HEK293T (cell line): ENCODE measurements at regions not wholly inside any gene's neighbourhood (a gene's known extent, or its start where the extent isn't known, plus 50 kb on each side); places are given as distances from the start of the nearest gene placed in this dataset.

Source experiments
- CTCF ChIA-PET: fragments of 350-600 bp; formaldehyde crosslinking; extraction: SDS; loops from one replicate; lab custom pipeline; 2021; ENCODE audit warnings: antibody characterized with exemption, inconsistent platforms; lab: Yijun Ruan, JAX
- POLR2A ChIA-PET: fragments of 350-600 bp; formaldehyde crosslinking; extraction: SDS; loops from one replicate; lab custom pipeline; 2020; ENCODE audit warnings: antibody characterized with exemption, inconsistent platforms; lab: Yijun Ruan, JAX
- DNase-seq: peaks from one replicate; pipeline ENCODE4 v3.0.0; 2012; ENCODE audit warnings: mixed read lengths; ENCODE audit errors: extremely low spot score
- ARNT ChIP-seq: fragments of 450-650 bp; IDR thresholded peaks from 2 replicates; pipeline ENCODE4 v1.6.1; 2017; ENCODE audit warnings: mild to moderate bottlenecking
- BHLHE40 ChIP-seq: fragments of 450-650 bp; IDR thresholded peaks from 2 replicates; pipeline ENCODE4 v1.6.1; 2016; ENCODE audit warnings: mild to moderate bottlenecking, moderate library complexity, borderline replicate concordance
- CTBP1 ChIP-seq: fragments of 450-650 bp; IDR thresholded peaks from 2 replicates; pipeline ENCODE4 v1.6.1; 2016; ENCODE audit warnings: borderline replicate concordance
- ELF4 ChIP-seq: fragments of 450-650 bp; IDR thresholded peaks from 2 replicates; pipeline ENCODE4 v1.6.1; 2017; ENCODE audit warnings: antibody characterized with exemption
- FOXA1 ChIP-seq: fragments of 450-650 bp; IDR thresholded peaks from 2 replicates; pipeline ENCODE4 v1.6.1; 2016; ENCODE audit warnings: mild to moderate bottlenecking
- FOXK2 ChIP-seq: fragments of 450-650 bp; IDR thresholded peaks from 2 replicates; pipeline ENCODE4 v1.6.1; 2016; ENCODE audit warnings: mild to moderate bottlenecking
- FOXM1 ChIP-seq: fragments of 450-650 bp; IDR thresholded peaks from 2 replicates; pipeline ENCODE4 v1.6.1; 2017; ENCODE audit warnings: mild to moderate bottlenecking, borderline replicate concordance
- HDGF ChIP-seq: fragments of 450-650 bp; IDR thresholded peaks from 2 replicates; pipeline ENCODE4 v1.6.1; 2017; ENCODE audit warnings: antibody characterized with exemption, borderline replicate concordance
- L3MBTL2 ChIP-seq: fragments of 450-650 bp; conservative IDR thresholded peaks from 2 replicates; pipeline ENCODE4 v1.6.1; 2016; ENCODE audit warnings: mild to moderate bottlenecking
- LEF1 ChIP-seq: fragments of 450-650 bp; IDR thresholded peaks from 2 replicates; pipeline ENCODE4 v1.6.1; 2017; ENCODE audit warnings: mild to moderate bottlenecking, borderline replicate concordance
- NFRKB ChIP-seq: fragments of 450-650 bp; IDR thresholded peaks from 2 replicates; pipeline ENCODE4 v1.6.1; 2016; ENCODE audit warnings: mild to moderate bottlenecking, moderate library complexity
- PKNOX1 ChIP-seq: fragments of 450-650 bp; IDR thresholded peaks from 2 replicates; pipeline ENCODE4 v1.6.1; 2016
- SP1 ChIP-seq: fragments of 450-650 bp; IDR thresholded peaks from 2 replicates; pipeline ENCODE4 v1.6.1; 2017
- SUZ12 ChIP-seq: fragments of 450-650 bp; IDR thresholded peaks from 2 replicates; pipeline ENCODE4 v1.6.1; 2016; ENCODE audit warnings: mild to moderate bottlenecking
- TARDBP ChIP-seq: fragments of 450-650 bp; IDR thresholded peaks from 2 replicates; pipeline ENCODE4 v1.6.1; 2016
- ZNF384 ChIP-seq: fragments of 450-650 bp; IDR thresholded peaks from 2 replicates; pipeline ENCODE4 v1.6.1; 2016

GRCh38 chr15:31579282-31579681, 252.6 kb downstream of the KLF13 start:
- no peak for DNase-seq
- CTCF ChIA-PET = no interaction called here
- POLR2A ChIA-PET = no interaction called here
- TF ChIP-seq CTBP1 (no peak), ARNT (no peak), FOXA1 (no peak), TARDBP (no peak), NFRKB (no peak), L3MBTL2 (no peak), ELF4 (no peak), ZNF384 (no peak), FOXK2 (no peak), HDGF (no peak), LEF1 (no peak), BHLHE40 (no peak), FOXM1 (no peak), SP1 (no peak)

DNA sequence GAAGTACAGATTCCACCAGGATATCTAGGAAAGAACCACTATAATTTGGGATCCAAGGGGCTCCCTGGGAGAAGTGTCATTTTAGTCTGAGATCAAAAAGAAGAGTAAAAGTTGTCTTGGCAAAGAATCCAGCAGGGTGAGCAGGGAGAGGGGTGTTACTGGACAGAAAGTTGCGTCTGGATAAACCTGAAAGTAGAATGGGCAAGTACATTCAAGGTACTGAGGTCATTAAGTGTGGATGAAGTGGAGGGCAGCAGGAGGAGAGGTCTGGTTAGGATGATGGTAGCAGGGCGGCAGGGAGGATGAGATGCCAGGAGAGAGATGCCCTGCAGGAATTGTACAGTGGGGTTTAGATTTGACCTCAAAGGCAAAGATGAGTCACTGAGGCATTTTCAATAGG, 253.3 kb downstream of the KLF13 start:
- ChIA-PET CTCF (no interaction called here), POLR2A (no interaction called here)
- TF ChIP-seq TARDBP (no peak), HDGF (no peak)
- DNase-seq = no peak

- POLR2A ChIA-PET = no interaction called here
- CTCF ChIA-PET = no interaction called here
- TF ChIP-seq CTBP1 (no peak), HDGF (no peak), FOXK2 (no peak), SP1 (no peak), ZNF384 (no peak), TARDBP (no peak), ARNT (no peak), BHLHE40 (no peak), LEF1 (no peak), SUZ12 (no peak), FOXM1 (no peak), NFRKB (no peak), ELF4 (no peak)
- no peak for DNase-seq
These were observed 257.6 kb downstream of the KLF13 start for GRCh38 chr15:31584195-31584594.

DNA sequence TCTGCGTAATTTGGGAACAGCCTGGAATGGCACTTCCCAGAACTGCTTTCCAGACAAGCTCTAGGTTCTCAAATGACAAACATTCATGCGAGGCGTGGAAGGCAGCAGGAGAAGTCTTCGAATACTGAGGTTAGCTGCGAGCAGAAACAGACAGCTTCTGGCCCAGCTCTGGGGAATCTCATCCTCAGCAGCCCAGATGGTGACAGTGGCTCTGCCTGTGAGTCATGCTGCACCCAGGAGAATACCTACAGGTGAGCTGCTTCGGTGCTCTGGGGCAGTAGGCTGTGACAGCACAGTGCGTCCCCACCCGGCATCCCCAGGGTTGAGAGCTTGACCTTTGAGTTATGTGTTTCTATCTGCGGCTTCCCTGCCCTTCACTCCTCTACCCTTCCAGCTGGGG, 258.6 kb downstream of the KLF13 start:
- no peak for TF ChIP-seq LEF1
- TF ChIP-seq FOXK2 = no peak
- no peak for TF ChIP-seq CTBP1
- no peak for TF ChIP-seq L3MBTL2
- TF ChIP-seq BHLHE40 = no peak
- TF ChIP-seq HDGF = no peak
- TF ChIP-seq SUZ12 = no peak
- ChIA-PET POLR2A (no interaction called here), CTCF (no interaction called here)
- no peak for DNase-seq

- DNase-seq = no peak
- ChIA-PET CTCF (no interaction called here), POLR2A (no interaction called here)
- no peak for TF ChIP-seq NFRKB
These were observed 260.2 kb downstream of the KLF13 start for GRCh38 chr15:31586841-31587240.

DNA sequence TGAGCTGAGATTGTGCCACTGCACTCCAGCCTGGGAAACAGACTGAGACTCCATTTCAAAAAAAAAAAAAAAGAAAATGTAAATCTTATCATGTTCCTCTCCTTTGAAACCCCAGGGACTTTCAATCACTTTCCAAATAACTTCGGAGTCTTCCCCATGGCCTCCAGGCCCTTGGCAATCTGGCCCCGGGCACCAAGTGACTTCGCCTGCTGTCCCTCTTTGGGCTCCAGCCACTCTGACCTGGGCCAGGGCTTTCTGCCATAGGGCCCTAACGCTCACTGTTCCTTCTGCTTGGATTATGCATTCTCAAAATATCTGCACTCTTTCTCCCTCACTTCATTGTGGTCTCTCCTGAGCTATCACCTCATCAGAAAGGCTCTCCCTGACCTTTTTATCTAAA, 260.9 kb downstream of the KLF13 start:
- no peak for TF ChIP-seq L3MBTL2
- no peak for TF ChIP-seq PKNOX1
- TF ChIP-seq ELF4 = no peak
- no peak for TF ChIP-seq TARDBP
- no peak for TF ChIP-seq SP1
- TF ChIP-seq FOXA1 = no peak
- no peak for TF ChIP-seq FOXM1
- no peak for TF ChIP-seq CTBP1
- TF ChIP-seq SUZ12 = no peak
- no peak for TF ChIP-seq ZNF384
- no peak for TF ChIP-seq LEF1
- no peak for TF ChIP-seq NFRKB
- TF ChIP-seq BHLHE40 = no peak
- ChIA-PET CTCF (no interaction called here), POLR2A (no interaction called here)
- DNase-seq = no peak

GRCh38 chr15:31590609-31591008, 264.0 kb downstream of the KLF13 start:
- CTCF ChIA-PET = no interaction called here

More at GRCh38 chr15:31590609-31591008, 264.0 kb downstream of the KLF13 start:
- TF ChIP-seq CTBP1 (no peak), SUZ12 (no peak), FOXK2 (no peak), L3MBTL2 (no peak), BHLHE40 (no peak), FOXM1 (no peak), PKNOX1 (no peak), FOXA1 (no peak), ZNF384 (no peak), TARDBP (no peak), LEF1 (no peak), HDGF (no peak), NFRKB (no peak), ELF4 (no peak), SP1 (no peak), ARNT (no peak)
- POLR2A ChIA-PET = no interaction called here
- no peak for DNase-seq
